Left ventricle myocardium inferior (tissue), 1 donor: ENCODE measurements at regions not wholly inside any gene's neighbourhood (a gene's known extent, or its start where the extent isn't known, plus 50 kb on each side); places are given as distances from the start of the nearest gene placed in this dataset.
"Not testable (repeated sequence)": the region's sequence is repeated elsewhere in the genome, so short reads cannot be mapped to it uniquely, and the experiment has no call there.

ENCODE experiments used
- DNase-seq: peaks from one replicate; pipeline ENCODE4 v3.0.0-alpha.2; 2020
- H3K27ac ChIP-seq: fragments of 200-600 bp; replicated peaks from 2 replicates; pipeline ENCODE4 v1.8.0; 2021
- H3K27me3 ChIP-seq: fragments of 200-600 bp; 2 replicates; pipeline ENCODE4 v1.8.0; 2021; ENCODE audit warnings: low read depth
- H3K36me3 ChIP-seq: fragments of 200-600 bp; 2 replicates; pipeline ENCODE4 v1.8.0; 2021
- H3K4me1 ChIP-seq: fragments of 200-600 bp; 2 replicates; pipeline ENCODE4 v1.8.0; 2021
- H3K4me3 ChIP-seq: fragments of 200-600 bp; 2 replicates; pipeline ENCODE4 v1.8.0; 2021; ENCODE audit warnings: mild to moderate bottlenecking, moderate library complexity
- H3K9me3 ChIP-seq: fragments of 200-600 bp; replicated peaks from 2 replicates; pipeline ENCODE4 v1.8.0; 2021
- CTCF ChIP-seq: fragments of 200-600 bp; IDR thresholded peaks from 2 replicates; pipeline ENCODE4 v1.8.0; 2021; ENCODE audit warnings: antibody characterized with exemption, mild to moderate bottlenecking, borderline replicate concordance
- intact Hi-C: fragments of 100-400 bp; cut with micrococcal nuclease; formaldehyde crosslinking; loops from one replicate; pipeline ENCODE4 v1.11.0; 2022
- donor health status: DM: no; HTN: yes; CAD: no; lungs with severe emphysema.

DNA sequence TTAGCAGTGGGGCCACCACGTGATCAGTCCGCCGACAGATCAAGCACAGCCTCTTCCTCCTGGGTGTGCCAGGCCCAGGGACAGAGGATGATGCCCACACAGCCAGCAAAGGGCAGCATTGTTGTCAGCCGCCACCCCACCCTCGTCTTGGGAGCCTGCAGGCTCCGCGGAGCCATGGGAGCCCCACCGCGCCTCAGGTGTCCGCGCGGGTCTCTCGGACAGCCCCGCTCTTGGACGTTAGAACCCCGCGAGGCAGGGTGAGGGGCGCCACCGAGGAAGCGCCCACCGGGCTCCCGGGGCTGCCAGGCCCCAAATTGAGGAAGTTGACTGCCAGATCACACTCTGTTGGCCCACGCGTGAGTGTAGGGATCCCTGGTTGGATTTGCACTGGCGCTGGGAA is 83.9 kb upstream of the MS4A8 start:
- H3K36me3 ChIP-seq, result no peaks in the 10 kb centered on the region
- no peaks in the 10 kb centered on the region for H3K9me3 ChIP-seq
- H3K27ac ChIP-seq, result no peak overlapping the region
- peaks cover 8% of the 10 kb centered on the region for H3K27me3 ChIP-seq
- no peak for DNase-seq
- H3K4me3 ChIP-seq, result no peak overlapping the region
- TF ChIP-seq CTCF, result no peak
- H3K4me1 ChIP-seq, result no peaks in the 10 kb centered on the region
- intact Hi-C loops, result no loop called here

DNA sequence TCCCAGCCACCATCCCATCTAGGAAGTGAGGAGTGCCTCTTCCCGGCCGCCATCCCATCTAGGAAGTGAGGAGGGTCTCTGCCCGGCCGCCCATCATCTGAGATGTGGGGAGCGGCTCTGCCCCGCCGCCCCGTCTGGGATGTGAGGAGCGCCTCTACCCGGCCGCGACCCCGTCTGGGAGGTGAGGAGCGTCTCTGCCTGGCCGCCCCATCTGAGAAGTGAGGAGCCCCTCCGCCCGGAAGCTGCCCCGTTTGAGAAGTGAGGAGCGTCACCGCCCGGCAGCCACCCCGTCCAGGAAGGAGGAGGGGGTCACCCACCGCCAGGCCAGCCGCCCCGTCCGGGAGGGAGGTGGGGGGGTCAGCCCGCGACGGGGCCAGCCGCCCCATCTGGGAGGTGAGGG is 77.5 kb upstream of the MS4A8 start:
- H3K4me1 ChIP-seq, H3K36me3 ChIP-seq, H3K4me3 ChIP-seq, H3K27me3 ChIP-seq, H3K27ac ChIP-seq, DNase-seq, intact Hi-C loops: not testable (repeated sequence)
- H3K9me3 ChIP-seq, result peaks cover 12% of the 10 kb centered on the region

GRCh38 chr11:60622776-60623175 is 76.6 kb upstream of the MS4A8 start:
- H3K9me3 ChIP-seq, result peaks cover 12% of the 10 kb centered on the region
- intact Hi-C loops, result not testable (repeated sequence)

GRCh38 chr11:60625262-60625661 is 74.2 kb upstream of the MS4A8 start:
- DNase-seq, result no peak
- intact Hi-C loops, result no loop called here
- H3K9me3 ChIP-seq, result peaks cover 12% of the 10 kb centered on the region
- no peaks in the 10 kb centered on the region for H3K27me3 ChIP-seq
- no peaks in the 10 kb centered on the region for H3K36me3 ChIP-seq
- no peak for TF ChIP-seq CTCF
- H3K27ac ChIP-seq, result no peak overlapping the region
- H3K4me3 ChIP-seq, result no peak overlapping the region
- no peaks in the 10 kb centered on the region for H3K4me1 ChIP-seq

More at GRCh38 chr11:60622776-60623175, 76.6 kb upstream of the MS4A8 start:
- H3K36me3 ChIP-seq, DNase-seq, H3K4me1 ChIP-seq, H3K27ac ChIP-seq, H3K4me3 ChIP-seq, H3K27me3 ChIP-seq: not testable (repeated sequence)

DNA sequence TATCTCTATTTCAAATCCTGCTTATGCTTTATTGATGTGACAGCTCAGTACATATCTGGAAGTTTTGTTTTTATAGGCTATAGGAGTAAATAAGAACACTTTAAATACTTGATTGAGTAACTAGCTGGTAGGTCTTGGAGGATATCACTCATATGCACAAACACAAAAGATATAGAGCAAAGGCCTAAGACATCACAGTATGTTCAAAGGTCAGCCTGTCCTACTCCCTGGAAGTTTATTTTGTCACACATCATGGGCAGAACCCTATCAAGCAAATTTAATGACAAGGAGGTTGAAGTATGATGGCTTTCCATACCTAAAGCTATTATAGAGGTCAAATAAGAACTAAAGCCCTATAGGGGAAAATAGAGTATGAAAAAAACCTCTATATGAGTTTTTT is 70.0 kb upstream of the MS4A8 start:
- H3K27ac ChIP-seq, result no peak overlapping the region
- H3K4me3 ChIP-seq, result no peak overlapping the region
- H3K4me1 ChIP-seq, result no peaks in the 10 kb centered on the region
- no peak for TF ChIP-seq CTCF
- DNase-seq, result no peak
- H3K9me3 ChIP-seq, result peaks cover 5% of the 10 kb centered on the region
- no peaks in the 10 kb centered on the region for H3K27me3 ChIP-seq
- H3K36me3 ChIP-seq, result no peaks in the 10 kb centered on the region
- intact Hi-C loops, result no loop called here

- no peaks in the 10 kb centered on the region for H3K36me3 ChIP-seq
- TF ChIP-seq CTCF, result no peak
- intact Hi-C loops, result no loop called here
Observed at GRCh38 chr11:60631944-60632343, 67.5 kb upstream of the MS4A8 start.

DNA sequence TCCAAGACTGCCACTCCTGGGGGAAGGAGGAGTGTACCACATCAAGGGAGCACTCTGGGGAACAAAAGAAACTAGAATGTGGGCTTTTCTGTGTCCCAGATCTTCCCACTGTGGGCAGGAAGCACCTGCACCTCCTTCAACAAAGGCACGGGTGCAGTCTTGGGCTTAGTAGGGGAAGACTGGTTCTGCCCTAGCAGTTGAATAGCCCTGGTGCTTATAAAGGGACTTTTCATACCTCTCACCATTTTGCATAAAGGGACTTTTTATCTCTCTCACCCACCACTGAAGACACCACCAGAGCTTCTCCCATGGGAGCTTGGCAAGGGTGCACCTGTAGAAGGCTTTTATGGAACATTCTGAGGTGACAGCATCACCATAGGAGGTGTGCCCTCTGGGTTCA is 65.8 kb upstream of the MS4A8 start:
- intact Hi-C loops, result no loop called here
- TF ChIP-seq CTCF, result no peak
- Histone ChIP-seq H3K36me3 (no peaks in the 10 kb centered on the region), H3K4me3 (no peak overlapping the region), H3K4me1 (no peaks in the 10 kb centered on the region), H3K27ac (no peak overlapping the region), H3K27me3 (no peaks in the 10 kb centered on the region), H3K9me3 (peaks cover 19% of the 10 kb centered on the region)
- DNase-seq, result no peak

More at GRCh38 chr11:60631944-60632343, 67.5 kb upstream of the MS4A8 start:
- H3K4me3 ChIP-seq, result no peak overlapping the region
- no peak overlapping the region for H3K27ac ChIP-seq
- no peak for DNase-seq
- H3K27me3 ChIP-seq, result no peaks in the 10 kb centered on the region
- H3K9me3 ChIP-seq, result peaks cover 19% of the 10 kb centered on the region
- H3K4me1 ChIP-seq, result no peaks in the 10 kb centered on the region
